Trophoblast cell (in vitro differentiated cells and primary cell): ENCODE measurements at regions not wholly inside any gene's neighbourhood (a gene's known extent, or its start where the extent isn't known, plus 50 kb on each side); places are given as distances from the start of the nearest gene placed in this dataset.

Source experiments
- DNase-seq, 2 donors: peaks; one replicate each; pipeline ENCODE4 v3.0.0-alpha.2; 2016
- H2AFZ ChIP-seq: 2 replicates; pipeline ENCODE4 v1.6.1; 2013; ENCODE audit warnings: low read length, moderate library complexity, mild to moderate bottlenecking; ENCODE audit not compliant: insufficient read depth, poor library complexity
- H2AK5ac ChIP-seq: 2 replicates; pipeline ENCODE4 v1.6.1; 2013; ENCODE audit warnings: mild to moderate bottlenecking, low read length
- H2BK120ac ChIP-seq: 2 replicates; pipeline ENCODE4 v1.6.1; 2013; ENCODE audit warnings: low read length, mild to moderate bottlenecking, moderate library complexity; ENCODE audit not compliant: insufficient read depth, poor library complexity
- H2BK12ac ChIP-seq: 2 replicates; pipeline ENCODE4 v1.6.1; 2013; ENCODE audit warnings: mild to moderate bottlenecking, low read length, moderate library complexity
- H2BK5ac ChIP-seq: 2 replicates; pipeline ENCODE4 v1.6.1; 2013; ENCODE audit warnings: low read length, low read depth, moderate library complexity, mild to moderate bottlenecking; ENCODE audit not compliant: poor library complexity
- H3K14ac ChIP-seq: 2 replicates; pipeline ENCODE4 v1.6.1; 2013; ENCODE audit warnings: mild to moderate bottlenecking, low read length
- H3K18ac ChIP-seq: 2 replicates; pipeline ENCODE4 v1.6.1; 2013; ENCODE audit warnings: mild to moderate bottlenecking, low read length
- H3K23ac ChIP-seq: 2 replicates; pipeline ENCODE4 v1.6.1; 2013; ENCODE audit warnings: low read length
- H3K27ac ChIP-seq: 2 replicates; pipeline ENCODE4 v1.5.1; 2013; ENCODE audit warnings: low read depth, mild to moderate bottlenecking, inconsistent platforms, low read length, moderate library complexity
- H3K27me3 ChIP-seq: 2 replicates; pipeline ENCODE4 v1.6.1; 2013; ENCODE audit warnings: inconsistent platforms, mild to moderate bottlenecking, low read length, moderate library complexity; ENCODE audit not compliant: insufficient read depth
- H3K36me3 ChIP-seq, 2 experiments: 1 replicate in 1 of 2; 2 replicates in 1 of 2; pipeline ENCODE4 v1.6.1; 2013; ENCODE audit warnings: low read length in 2 of 2, mild to moderate bottlenecking in 2 of 2, moderate library complexity in 1 of 2; ENCODE audit not compliant: insufficient read depth in 2 of 2, control insufficient read depth in 1 of 2
- H3K4ac ChIP-seq: 2 replicates; pipeline ENCODE4 v1.6.1; 2013; ENCODE audit warnings: low read depth, mild to moderate bottlenecking, low read length, moderate library complexity
- H3K4me1 ChIP-seq, 2 experiments: 1 replicate in 1 of 2; 2 replicates in 1 of 2; pipeline ENCODE4 v1.6.1; 2013; ENCODE audit warnings: low read length in 2 of 2, mild to moderate bottlenecking in 2 of 2, moderate library complexity in 1 of 2; ENCODE audit not compliant: insufficient read depth in 2 of 2, control insufficient read depth in 1 of 2
- H3K4me2 ChIP-seq: 2 replicates; pipeline ENCODE4 v1.6.1; 2013; ENCODE audit warnings: inconsistent platforms, mild to moderate bottlenecking, low read length, moderate library complexity
- H3K4me3 ChIP-seq: 2 replicates; pipeline ENCODE4 v1.5.1; 2013; ENCODE audit warnings: mild to moderate bottlenecking, low read depth, low read length, inconsistent platforms
- H3K79me1 ChIP-seq: one replicate; pipeline ENCODE4 v1.6.1; 2013; ENCODE audit warnings: low read length
- H3K79me2 ChIP-seq: 2 replicates; pipeline ENCODE4 v1.6.1; 2013; ENCODE audit warnings: low read length, mild to moderate bottlenecking; ENCODE audit not compliant: control insufficient read depth, insufficient read depth, poor library complexity
- H3K9ac ChIP-seq: 2 replicates; pipeline ENCODE4 v1.6.1; 2013; ENCODE audit warnings: mild to moderate bottlenecking, low read length
- H3K9me3 ChIP-seq: 2 replicates; pipeline ENCODE4 v1.6.1; 2013; ENCODE audit warnings: low read depth, mild to moderate bottlenecking, control low read depth, inconsistent platforms, low read length; ENCODE audit not compliant: insufficient read depth
- H4K12ac ChIP-seq: 2 replicates; pipeline ENCODE4 v1.6.1; 2013; ENCODE audit warnings: low read depth, mild to moderate bottlenecking, low read length, moderate library complexity
- H4K8ac ChIP-seq: 2 replicates; pipeline ENCODE4 v1.6.1; 2013; ENCODE audit warnings: low read depth, mild to moderate bottlenecking, low read length, moderate library complexity
- H4K91ac ChIP-seq: one replicate; pipeline ENCODE4 v1.6.1; 2013; ENCODE audit warnings: low read depth, mild to moderate bottlenecking, low read length, moderate library complexity
- WGBS: extraction: QIAGEN DNeasy Blood & Tissue Kit; methylation state at CpG from one replicate; pipeline ENCODE4 v1.1.7; 2013; ENCODE audit warnings: missing lambda C conversion rate; ENCODE audit not compliant: insufficient read length, insufficient coverage; ENCODE audit errors: extremely low coverage; 5-methylcytosine and 5-hydroxymethylcytosine counted together

DNA sequence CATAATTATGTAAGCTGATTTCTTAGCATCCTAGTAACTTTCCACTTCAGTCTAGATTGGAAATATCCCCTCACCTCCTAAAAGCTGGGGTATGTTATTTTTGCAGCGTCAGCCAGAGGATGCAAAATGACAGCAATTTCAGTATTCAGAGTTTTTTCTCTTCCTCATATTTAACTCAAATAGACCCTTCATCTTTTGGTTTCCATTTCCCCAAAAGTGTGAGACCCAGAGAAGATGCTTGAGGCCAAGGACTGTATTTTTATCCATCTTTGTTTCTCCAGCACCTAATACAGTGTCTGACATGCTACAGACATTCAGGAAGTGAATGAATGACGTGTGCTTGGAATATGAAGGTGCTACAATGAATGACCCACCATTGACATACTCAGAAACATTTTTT, 75.5 kb upstream of the RANBP3L start:
- Histone ChIP-seq H3K79me2 (no peaks in the 10 kb centered on the region), H3K23ac (no peak overlapping the region), H3K4me1 (peaks cover 1 to 3% of the 10 kb centered on the region in 2 experiments), H3K4me3 (no peak overlapping the region), H3K4me2 (no peak overlapping the region), H2BK12ac (no peak overlapping the region), H3K36me3 (no peaks in the 10 kb centered on the region), H3K18ac (no peak overlapping the region), H3K4ac (no peak overlapping the region), H2BK5ac (no peak overlapping the region), H3K79me1 (peaks cover 2% of the 10 kb centered on the region), H3K14ac (no peak overlapping the region), H3K27ac (no peak overlapping the region), H3K27me3 (no peaks in the 10 kb centered on the region), H2AK5ac (no peak overlapping the region), H4K8ac (no peak overlapping the region), H2AFZ (no peak overlapping the region), H3K9me3 (no peaks in the 10 kb centered on the region), H4K91ac (no peak overlapping the region), H3K9ac (no peak overlapping the region), H2BK120ac (no peak overlapping the region), H4K12ac (no peak overlapping the region)
- no CpG with 5 or more reads among the region's 2 CpGs for WGBS
- DNase-seq, result no peak

GRCh38 chr5:36378551-36378950, 76.8 kb upstream of the RANBP3L start:
- Histone ChIP-seq H3K27ac (no peak overlapping the region), H2BK12ac (no peak overlapping the region), H3K79me2 (no peaks in the 10 kb centered on the region), H2AFZ (no peak overlapping the region), H3K14ac (no peak overlapping the region), H3K4me2 (no peak overlapping the region), H3K79me1 (peaks cover 2% of the 10 kb centered on the region), H4K12ac (no peak overlapping the region), H4K91ac (peak overlapping the region; percentile 5), H3K4me1 (peaks cover 1 to 3% of the 10 kb centered on the region in 2 experiments), H2BK120ac (no peak overlapping the region), H3K27me3 (no peaks in the 10 kb centered on the region), H3K23ac (no peak overlapping the region), H3K4ac (no peak overlapping the region), H4K8ac (no peak overlapping the region), H3K9me3 (no peaks in the 10 kb centered on the region), H3K4me3 (no peak overlapping the region), H2AK5ac (no peak overlapping the region), H3K9ac (no peak overlapping the region), H3K36me3 (no peaks in the 10 kb centered on the region), H2BK5ac (no peak overlapping the region), H3K18ac (no peak overlapping the region)
- DNase-seq, result no peak
- no CpG with 5 or more reads among the region's 1 CpG for WGBS

- Histone ChIP-seq H2AK5ac (no peak overlapping the region), H3K4me2 (no peak overlapping the region), H3K27ac (no peak overlapping the region), H2BK120ac (no peak overlapping the region), H3K79me1 (peaks cover 2% of the 10 kb centered on the region), H3K14ac (no peak overlapping the region), H3K4me1 (no peaks in the 10 kb centered on the region), H3K79me2 (no peaks in the 10 kb centered on the region), H4K91ac (no peak overlapping the region), H3K36me3 (no peaks in the 10 kb centered on the region), H3K27me3 (no peaks in the 10 kb centered on the region), H2AFZ (no peak overlapping the region), H3K23ac (no peak overlapping the region), H2BK12ac (no peak overlapping the region), H3K9me3 (no peaks in the 10 kb centered on the region), H4K12ac (no peak overlapping the region), H3K18ac (no peak overlapping the region), H3K4ac (no peak overlapping the region), H3K4me3 (no peak overlapping the region), H2BK5ac (no peak overlapping the region), H4K8ac (no peak overlapping the region), H3K9ac (no peak overlapping the region)
- no CpG with 5 or more reads among the region's 2 CpGs for WGBS
- DNase-seq, result no peak
Observed at GRCh38 chr5:36382890-36383289, 81.2 kb upstream of the RANBP3L start.

GRCh38 chr5:36383942-36384341, 82.2 kb upstream of the RANBP3L start:
- Histone ChIP-seq H3K18ac (no peak overlapping the region), H4K12ac (no peak overlapping the region), H3K14ac (no peak overlapping the region), H2BK5ac (no peak overlapping the region), H3K4me1 (no peaks in the 10 kb centered on the region), H2AFZ (no peak overlapping the region), H3K36me3 (no peaks in the 10 kb centered on the region), H3K27me3 (no peaks in the 10 kb centered on the region), H2BK120ac (no peak overlapping the region), H3K4me2 (no peak overlapping the region), H3K9me3 (no peaks in the 10 kb centered on the region), H3K27ac (no peak overlapping the region), H2AK5ac (no peak overlapping the region), H4K8ac (no peak overlapping the region), H3K79me1 (no peaks in the 10 kb centered on the region), H3K9ac (no peak overlapping the region), H4K91ac (no peak overlapping the region), H3K4ac (no peak overlapping the region), H3K4me3 (no peak overlapping the region), H3K23ac (no peak overlapping the region), H3K79me2 (no peaks in the 10 kb centered on the region), H2BK12ac (no peak overlapping the region)
- no peak for DNase-seq
- WGBS, result no CpG with 5 or more reads among the region's 5 CpGs
